Cardiac fibroblast (primary cell): ENCODE measurements at regions not wholly inside any gene's neighbourhood (a gene's known extent, or its start where the extent isn't known, plus 50 kb on each side); places are given as distances from the start of the nearest gene placed in this dataset.

Source experiments
- DNase-seq, 2 donors: peaks; one replicate each; pipeline versions ENCODE4 v3.0.0 to v3.0.0-alpha.2; 2010; ENCODE audit warnings: low read depth in 2 of 2
- H3K4me3 ChIP-seq, 2 donors: replicated peaks in 1 of 2; 1 replicate in 1 of 2; 2 replicates in 1 of 2; pipeline ENCODE4 v1.5.1; 2011; ENCODE audit warnings: low read depth in 2 of 2, low read length in 2 of 2, mild to moderate bottlenecking in 2 of 2, moderate library complexity in 1 of 2
- CTCF ChIP-seq: IDR thresholded peaks from one replicate; pipeline ENCODE4 v1.5.1; 2011; ENCODE audit warnings: low read depth, mild to moderate bottlenecking, low read length, inconsistent platforms

GRCh38 chrX:45363596-45363995 is 162.9 kb upstream of the DIPK2B start:
- no peak overlapping the region for H3K4me3 ChIP-seq
- DNase-seq, result no peak
- TF ChIP-seq CTCF, result no peak

GRCh38 chrX:45360571-45360970 is 159.9 kb upstream of the DIPK2B start:
- no peak overlapping the region for H3K4me3 ChIP-seq
- no peak for TF ChIP-seq CTCF
- DNase-seq, result no peak

GRCh38 chrX:45358392-45358791 is 157.7 kb upstream of the DIPK2B start:
- TF ChIP-seq CTCF, result no peak
- no peak for DNase-seq
- H3K4me3 ChIP-seq, result no peak overlapping the region

GRCh38 chrX:45353456-45353855 is 152.8 kb upstream of the DIPK2B start:
- no peak overlapping the region for H3K4me3 ChIP-seq
- TF ChIP-seq CTCF, result no peak
- DNase-seq, result peak; percentile 12 to 34

- no peak for TF ChIP-seq CTCF
- H3K4me3 ChIP-seq, result no peak overlapping the region
- peak in 1 of 2 donors; percentile 1 for DNase-seq
These were observed 151.9 kb upstream of the DIPK2B start for GRCh38 chrX:45352611-45353010.

- no peak overlapping the region for H3K4me3 ChIP-seq
- no peak for TF ChIP-seq CTCF
- peak; percentile 72 for DNase-seq
These were observed 150.8 kb upstream of the DIPK2B start for GRCh38 chrX:45351478-45351877.

- DNase-seq, result peak in 1 of 2 donors; percentile 42
- no peak for TF ChIP-seq CTCF
- no peak overlapping the region for H3K4me3 ChIP-seq
These were observed 147.6 kb upstream of the DIPK2B start for GRCh38 chrX:45348296-45348695.
